Liver (tissue), 8 donors: ENCODE measurements at regions not wholly inside any gene's neighbourhood (a gene's known extent, or its start where the extent isn't known, plus 50 kb on each side); places are given as distances from the start of the nearest gene placed in this dataset.

ENCODE experiments used
- DNase-seq: peaks from one replicate; pipeline ENCODE4 v3.0.0-alpha.2; 2017; ENCODE audit warnings: low spot score
- H3K27ac ChIP-seq, 2 donors: one replicate each; pipeline ENCODE4 v1.7.0; 2013; ENCODE audit warnings: inconsistent platforms in 2 of 2, low read length in 2 of 2, control low read depth in 1 of 2, low read depth in 1 of 2, mild to moderate bottlenecking in 1 of 2
- H3K27me3 ChIP-seq, 4 donors: one replicate each; pipeline versions ENCODE4 v1.6.1 to v1.7.0; 2013; ENCODE audit warnings: low read length in 3 of 4, inconsistent platforms in 1 of 4, mild to moderate bottlenecking in 1 of 4, moderate library complexity in 1 of 4; ENCODE audit not compliant: control insufficient read depth in 4 of 4, insufficient read depth in 4 of 4
- H3K36me3 ChIP-seq, 4 donors: one replicate each; pipeline versions ENCODE4 v1.6.1 to v1.7.0; 2013; ENCODE audit warnings: low read length in 3 of 4, mild to moderate bottlenecking in 3 of 4, low read depth in 1 of 4, moderate library complexity in 1 of 4; ENCODE audit not compliant: control insufficient read depth in 4 of 4, insufficient read depth in 3 of 4
- H3K4me1 ChIP-seq, 4 donors: one replicate each; pipeline versions ENCODE4 v1.6.1 to v1.7.0; 2013; ENCODE audit warnings: low read length in 3 of 4, mild to moderate bottlenecking in 3 of 4, moderate library complexity in 1 of 4; ENCODE audit not compliant: control insufficient read depth in 4 of 4, insufficient read depth in 4 of 4
- H3K4me3 ChIP-seq, 3 donors: one replicate each; pipeline versions ENCODE4 v1.6.1 to v1.7.0; 2013; ENCODE audit warnings: low read length in 3 of 3, control low read depth in 1 of 3, low read depth in 1 of 3, mild to moderate bottlenecking in 1 of 3
- H3K9ac ChIP-seq, 2 donors: one replicate each; pipeline ENCODE4 v1.7.0; 2013; ENCODE audit warnings: low read length in 2 of 2, mild to moderate bottlenecking in 2 of 2, moderate library complexity in 2 of 2, control low read depth in 1 of 2, low read depth in 1 of 2
- H3K9me3 ChIP-seq, 4 donors: one replicate each; pipeline versions ENCODE4 v1.6.1 to v1.7.0; 2013; ENCODE audit warnings: low read length in 3 of 4; ENCODE audit not compliant: control insufficient read depth in 4 of 4
- EGR1 ChIP-seq, 2 donors: IDR thresholded peaks; 2 replicates each; pipeline ENCODE4 v1.6.1; 2016 to 2018; ENCODE audit warnings: antibody characterized with exemption in 2 of 2, low read depth in 2 of 2
- FOXA1 ChIP-seq: IDR thresholded peaks from 2 replicates; pipeline ENCODE4 v1.6.1; 2016; ENCODE audit warnings: antibody characterized with exemption
- FOXA2 ChIP-seq: IDR thresholded peaks from 2 replicates; pipeline ENCODE4 v1.6.1; 2016; ENCODE audit warnings: antibody characterized with exemption
- GABPA ChIP-seq, 2 donors: IDR thresholded peaks in 1 of 2; conservative IDR thresholded peaks in 1 of 2; 2 replicates each; pipeline ENCODE4 v1.6.1; 2016; ENCODE audit warnings: antibody characterized with exemption in 2 of 2, mild to moderate bottlenecking in 1 of 2, moderate library complexity in 1 of 2
- HNF4A ChIP-seq, 2 donors: conservative IDR thresholded peaks; 2 replicates each; pipeline ENCODE4 v1.6.1; 2016; ENCODE audit warnings: antibody characterized with exemption in 2 of 2, mild to moderate bottlenecking in 2 of 2
- HNF4G ChIP-seq: IDR thresholded peaks from 2 replicates; pipeline ENCODE4 v1.6.1; 2016; ENCODE audit warnings: antibody characterized with exemption
- JUND ChIP-seq, 2 donors: IDR thresholded peaks; 2 replicates each; pipeline ENCODE4 v1.6.1; 2016; ENCODE audit warnings: antibody characterized with exemption in 2 of 2
- REST ChIP-seq: IDR thresholded peaks from 2 replicates; pipeline ENCODE4 v1.6.1; 2016; ENCODE audit warnings: antibody characterized with exemption, mild to moderate bottlenecking
- RXRA ChIP-seq, 2 donors: IDR thresholded peaks; 2 replicates each; pipeline ENCODE4 v1.6.1; 2017 to 2018; ENCODE audit warnings: antibody characterized with exemption in 2 of 2, mild to moderate bottlenecking in 1 of 2
- YY1 ChIP-seq: IDR thresholded peaks from 2 replicates; pipeline ENCODE4 v1.6.1; 2016; ENCODE audit warnings: antibody characterized with exemption, mild to moderate bottlenecking
- ZBTB33 ChIP-seq: IDR thresholded peaks from 2 replicates; pipeline ENCODE4 v1.6.1; 2016; ENCODE audit warnings: antibody characterized with exemption
- WGBS: extraction: QIAGEN DNeasy Blood & Tissue Kit; methylation state at CpG from one replicate; pipeline ENCODE4 v1.1.7; 2013; 5-methylcytosine and 5-hydroxymethylcytosine counted together
- TF ChIP-seq, protein P1 (sequence below): fragments of 150-350 bp; IDR thresholded peaks from 2 replicates; pipeline ENCODE4 v1.5.1; 2017; ENCODE audit warnings: improper control_type of control experiment, low read depth, low read length; ENCODE audit not compliant: missing input control
- donor health status: healthy.
- donor health status: healthy.
- donor health status: healthy.
- donor health status: healthy.
- donor health status: healthy.

- Histone ChIP-seq H3K4me3 (no peak overlapping the region), H3K27ac (no peak overlapping the region), H3K4me1 (no peaks in the 10 kb centered on the region), H3K27me3 (no peaks in the 10 kb centered on the region), H3K9ac (no peak overlapping the region), H3K9me3 (no peaks in the 10 kb centered on the region), H3K36me3 (no peaks in the 10 kb centered on the region)
- TF ChIP-seq ZBTB33 (no peak), YY1 (no peak), HNF4G (no peak), RXRA (IDR thresholded peaks at IDR 0.05) (no peak), REST (no peak), FOXA2 (no peak), GABPA (IDR thresholded peaks at IDR 0.05 in 1 of 2, conservative IDR thresholded peaks at IDR 0.05 in 1 of 2) (no peak)
- WGBS: 68% methylated on average over 5 of the region's 5 CpGs
- no peak for DNase-seq
These were observed 190.1 kb downstream of the TTC32 start for GRCh38 chr2:19711470-19712372.

- Histone ChIP-seq H3K27me3 (no peaks in the 10 kb centered on the region), H3K9me3 (no peaks in the 10 kb centered on the region), H3K9ac (no peak overlapping the region), H3K4me1 (no peaks in the 10 kb centered on the region), H3K36me3 (no peaks in the 10 kb centered on the region), H3K27ac (no peak overlapping the region), H3K4me3 (no peak overlapping the region)
- TF ChIP-seq GABPA (IDR thresholded peaks at IDR 0.05 in 1 of 2, conservative IDR thresholded peaks at IDR 0.05 in 1 of 2): no peak
- TF ChIP-seq, protein P1, sequence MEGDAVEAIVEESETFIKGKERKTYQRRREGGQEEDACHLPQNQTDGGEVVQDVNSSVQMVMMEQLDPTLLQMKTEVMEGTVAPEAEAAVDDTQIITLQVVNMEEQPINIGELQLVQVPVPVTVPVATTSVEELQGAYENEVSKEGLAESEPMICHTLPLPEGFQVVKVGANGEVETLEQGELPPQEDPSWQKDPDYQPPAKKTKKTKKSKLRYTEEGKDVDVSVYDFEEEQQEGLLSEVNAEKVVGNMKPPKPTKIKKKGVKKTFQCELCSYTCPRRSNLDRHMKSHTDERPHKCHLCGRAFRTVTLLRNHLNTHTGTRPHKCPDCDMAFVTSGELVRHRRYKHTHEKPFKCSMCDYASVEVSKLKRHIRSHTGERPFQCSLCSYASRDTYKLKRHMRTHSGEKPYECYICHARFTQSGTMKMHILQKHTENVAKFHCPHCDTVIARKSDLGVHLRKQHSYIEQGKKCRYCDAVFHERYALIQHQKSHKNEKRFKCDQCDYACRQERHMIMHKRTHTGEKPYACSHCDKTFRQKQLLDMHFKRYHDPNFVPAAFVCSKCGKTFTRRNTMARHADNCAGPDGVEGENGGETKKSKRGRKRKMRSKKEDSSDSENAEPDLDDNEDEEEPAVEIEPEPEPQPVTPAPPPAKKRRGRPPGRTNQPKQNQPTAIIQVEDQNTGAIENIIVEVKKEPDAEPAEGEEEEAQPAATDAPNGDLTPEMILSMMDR: no peak
- no peak for TF ChIP-seq FOXA1
- no peak for TF ChIP-seq EGR1 (IDR thresholded peaks at IDR 0.05; ENCODE audit: low read depth in 2 of 2)
- TF ChIP-seq JUND (IDR thresholded peaks at IDR 0.05): no peak
- no peak for TF ChIP-seq HNF4A (conservative IDR thresholded peaks at IDR 0.05)
- TF ChIP-seq YY1: no peak
- TF ChIP-seq REST: no peak
- WGBS: 81% methylated on average over 2 of the region's 2 CpGs
- DNase-seq: no peak
These were observed 191.6 kb downstream of the TTC32 start for GRCh38 chr2:19710230-19710629.
